MM.1S (cell line): ENCODE measurements at regions not wholly inside any gene's neighbourhood (a gene's known extent, or its start where the extent isn't known, plus 50 kb on each side); places are given as distances from the start of the nearest gene placed in this dataset.

Experiments used
- DNase-seq: peaks from one replicate; pipeline ENCODE4 v3.0.0-alpha.2; 2015
- H2AFZ ChIP-seq: fragments of 300-600 bp; sonication (generic); 2 replicates; pipeline ENCODE4 v1.6.0; 2016; ENCODE audit warnings: antibody characterized with exemption, low read length
- H3F3A ChIP-seq: fragments of 300-600 bp; sonication (generic); 2 replicates; pipeline ENCODE4 v1.6.1; 2016; ENCODE audit warnings: mild to moderate bottlenecking, antibody characterized with exemption, low read length, moderate library complexity, mixed read lengths; ENCODE audit not compliant: insufficient read depth
- H3K27ac ChIP-seq: fragments of 300-600 bp; sonication (generic); 2 replicates; pipeline ENCODE4 v1.5.1; 2016; ENCODE audit warnings: mild to moderate bottlenecking, low read length
- H3K27me3 ChIP-seq: fragments of 300-600 bp; sonication (generic); replicated peaks from 2 replicates; pipeline ENCODE4 v1.6.0; 2016; ENCODE audit warnings: low read length; ENCODE audit not compliant: insufficient read depth
- H3K36me3 ChIP-seq: fragments of 300-600 bp; sonication (generic); replicated peaks from 2 replicates; pipeline ENCODE4 v1.6.1; 2016; ENCODE audit warnings: mild to moderate bottlenecking, low read length, mixed read lengths; ENCODE audit not compliant: insufficient read depth
- H3K4me1 ChIP-seq: fragments of 300-600 bp; sonication (generic); 2 replicates; pipeline ENCODE4 v1.6.1; 2016; ENCODE audit warnings: low read length, mixed read lengths
- H3K4me2 ChIP-seq: fragments of 300-600 bp; sonication (generic); 2 replicates; pipeline ENCODE4 v1.6.0; 2016; ENCODE audit warnings: low read depth, low read length
- H3K4me3 ChIP-seq: fragments of 300-600 bp; sonication (generic); 2 replicates; pipeline ENCODE4 v1.5.1; 2016; ENCODE audit warnings: low read length, mixed read lengths
- H3K79me2 ChIP-seq: fragments of 300-600 bp; sonication (generic); 2 replicates; pipeline ENCODE4 v1.6.1; 2016; ENCODE audit warnings: mixed run types, low read length, mixed read lengths
- H3K9ac ChIP-seq: fragments of 300-600 bp; sonication (generic); 2 replicates; pipeline ENCODE4 v1.6.1; 2016; ENCODE audit warnings: low read length, mixed read lengths
- H3K9me2 ChIP-seq: fragments of 300-600 bp; sonication (generic); replicated peaks from 2 replicates; pipeline ENCODE4 v1.6.1; 2016; ENCODE audit warnings: mild to moderate bottlenecking, low read length, mixed read lengths; ENCODE audit not compliant: insufficient read depth
- H3K9me3 ChIP-seq: fragments of 300-600 bp; sonication (generic); replicated peaks from 2 replicates; pipeline ENCODE4 v1.6.1; 2016; ENCODE audit warnings: mild to moderate bottlenecking, low read length, mixed read lengths; ENCODE audit not compliant: insufficient read depth
- H4K20me1 ChIP-seq: fragments of 300-600 bp; sonication (generic); 2 replicates; pipeline ENCODE4 v1.6.1; 2016; ENCODE audit warnings: mild to moderate bottlenecking, low read length, moderate library complexity, mixed read lengths; ENCODE audit not compliant: insufficient read depth
- EZH2 ChIP-seq: fragments of 300-600 bp; sonication (generic); optimal IDR thresholded peaks from 2 replicates; pipeline ENCODE3; 2017; ENCODE audit warnings: low read depth, mild to moderate bottlenecking, antibody characterized with exemption, low read length, mixed read lengths
- EZH2phosphoT487 ChIP-seq: fragments of 300-600 bp; sonication (generic); IDR thresholded peaks from 2 replicates; pipeline ENCODE4 v1.6.1; 2018; ENCODE audit warnings: antibody characterized with exemption, low read length
- TF ChIP-seq, protein P1 (sequence below): fragments of 300-600 bp; sonication (generic); IDR thresholded peaks from 2 replicates; pipeline ENCODE4 v1.5.1; 2016; ENCODE audit warnings: antibody characterized with exemption, low read length, mixed read lengths

GRCh38 chr16:5427571-5427970, 330.0 kb upstream of the EEF2KMT start:
- H3K9me3 ChIP-seq: no peaks in the 10 kb centered on the region
- H3K36me3 ChIP-seq: no peaks in the 10 kb centered on the region
- no peaks in the 10 kb centered on the region for H4K20me1 ChIP-seq
- no peak overlapping the region for H3K4me2 ChIP-seq
- H3K4me1 ChIP-seq: no peaks in the 10 kb centered on the region
- DNase-seq: no peak
- TF ChIP-seq EZH2 (no peak), EZH2phosphoT487 (no peak)
- TF ChIP-seq, protein P1, sequence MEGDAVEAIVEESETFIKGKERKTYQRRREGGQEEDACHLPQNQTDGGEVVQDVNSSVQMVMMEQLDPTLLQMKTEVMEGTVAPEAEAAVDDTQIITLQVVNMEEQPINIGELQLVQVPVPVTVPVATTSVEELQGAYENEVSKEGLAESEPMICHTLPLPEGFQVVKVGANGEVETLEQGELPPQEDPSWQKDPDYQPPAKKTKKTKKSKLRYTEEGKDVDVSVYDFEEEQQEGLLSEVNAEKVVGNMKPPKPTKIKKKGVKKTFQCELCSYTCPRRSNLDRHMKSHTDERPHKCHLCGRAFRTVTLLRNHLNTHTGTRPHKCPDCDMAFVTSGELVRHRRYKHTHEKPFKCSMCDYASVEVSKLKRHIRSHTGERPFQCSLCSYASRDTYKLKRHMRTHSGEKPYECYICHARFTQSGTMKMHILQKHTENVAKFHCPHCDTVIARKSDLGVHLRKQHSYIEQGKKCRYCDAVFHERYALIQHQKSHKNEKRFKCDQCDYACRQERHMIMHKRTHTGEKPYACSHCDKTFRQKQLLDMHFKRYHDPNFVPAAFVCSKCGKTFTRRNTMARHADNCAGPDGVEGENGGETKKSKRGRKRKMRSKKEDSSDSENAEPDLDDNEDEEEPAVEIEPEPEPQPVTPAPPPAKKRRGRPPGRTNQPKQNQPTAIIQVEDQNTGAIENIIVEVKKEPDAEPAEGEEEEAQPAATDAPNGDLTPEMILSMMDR: no peak
- H3K79me2 ChIP-seq: no peaks in the 10 kb centered on the region
- H3K4me3 ChIP-seq: no peak overlapping the region
- H3K9ac ChIP-seq: no peak overlapping the region
- H3K27ac ChIP-seq: no peak overlapping the region
- H3K27me3 ChIP-seq: no peaks in the 10 kb centered on the region
- no peaks in the 10 kb centered on the region for H3F3A ChIP-seq
- H3K9me2 ChIP-seq: no peaks in the 10 kb centered on the region
- no peak overlapping the region for H2AFZ ChIP-seq

- Histone ChIP-seq H3K27ac (no peak overlapping the region), H3K4me3 (no peak overlapping the region), H4K20me1 (no peaks in the 10 kb centered on the region), H3K9ac (no peak overlapping the region), H3F3A (no peaks in the 10 kb centered on the region), H3K9me2 (no peaks in the 10 kb centered on the region), H3K9me3 (no peaks in the 10 kb centered on the region), H3K4me1 (no peaks in the 10 kb centered on the region), H2AFZ (no peak overlapping the region), H3K27me3 (no peaks in the 10 kb centered on the region), H3K4me2 (no peak overlapping the region), H3K36me3 (no peaks in the 10 kb centered on the region), H3K79me2 (no peaks in the 10 kb centered on the region)
- TF ChIP-seq EZH2 (no peak), EZH2phosphoT487 (no peak)
- TF ChIP-seq, protein P1: no peak
- DNase-seq: no peak
Measured at GRCh38 chr16:5422643-5423496, 325.3 kb upstream of the EEF2KMT start.

- Histone ChIP-seq H3K9me2 (no peaks in the 10 kb centered on the region), H3K9me3 (no peaks in the 10 kb centered on the region), H3K4me2 (no peak overlapping the region), H3F3A (no peaks in the 10 kb centered on the region), H3K36me3 (no peaks in the 10 kb centered on the region), H4K20me1 (no peaks in the 10 kb centered on the region), H2AFZ (no peak overlapping the region), H3K27ac (no peak overlapping the region), H3K27me3 (no peaks in the 10 kb centered on the region), H3K9ac (no peak overlapping the region), H3K4me1 (no peaks in the 10 kb centered on the region), H3K79me2 (no peaks in the 10 kb centered on the region), H3K4me3 (no peak overlapping the region)
- DNase-seq: no peak
- TF ChIP-seq, protein P1: no peak
- no peak for TF ChIP-seq EZH2
- TF ChIP-seq EZH2phosphoT487: no peak
Measured at GRCh38 chr16:5422047-5422446, 324.5 kb upstream of the EEF2KMT start.
